Pancreas (tissue), 10 donors: ENCODE measurements at regions not wholly inside any gene's neighbourhood (a gene's known extent, or its start where the extent isn't known, plus 50 kb on each side); places are given as distances from the start of the nearest gene placed in this dataset.

Source experiments
- ATAC-seq, 4 donors: fragments of 200-7000 bp; cut with Tn5 transposase; one replicate each; pipeline versions ENCODE4 v1.8.0 to v1.9.1; 2020; ENCODE audit warnings: mild to moderate bottlenecking in 4 of 4, moderate library complexity in 4 of 4
- DNase-seq, 6 donors: peaks; one replicate each; pipeline ENCODE4 v3.0.0-alpha.2; 2020
- FAIRE-seq: peaks from 2 replicates; lab custom pipeline; 2012; peaks lifted over from hg19 to GRCh38; lab: Jason Lieb, UNC
- H3K27ac ChIP-seq, 4 donors: fragments of 200-600 bp; sonication (generic); 1 replicate in 3 of 4; 2 replicates in 1 of 4; pipeline versions ENCODE4 v1.5.0 to v1.8.0; 2020
- H3K27me3 ChIP-seq, 4 donors: fragments of 200-600 bp; one replicate each; pipeline ENCODE4 v1.8.0; 2021
- H3K36me3 ChIP-seq, 3 donors: fragments of 200-600 bp; sonication (generic) in 1 of 3; one replicate each; pipeline versions ENCODE4 v1.5.0 to v1.8.0; 2020 to 2021
- H3K4me1 ChIP-seq, 3 donors: fragments of 200-600 bp; one replicate each; pipeline ENCODE4 v1.8.0; 2021
- H3K4me3 ChIP-seq, 4 donors: fragments of 200-600 bp; sonication (generic) in 2 of 4; one replicate each; pipeline versions ENCODE4 v1.5.0 to v1.8.0; 2020 to 2021
- H3K9me3 ChIP-seq, 4 donors: fragments of 200-600 bp; one replicate each; pipeline ENCODE4 v1.8.0; 2021
- WGBS, 2 donors: extraction: QIAGEN DNeasy Blood & Tissue Kit; methylation state at CpG; one replicate each; pipeline ENCODE4 v1.1.7; 2013; 5-methylcytosine and 5-hydroxymethylcytosine counted together
- intact Hi-C, 3 donors: fragments of 100-400 bp; cut with DNase I; formaldehyde crosslinking; loops; one replicate each; pipeline versions ENCODE4 v1.11.1 to v1.14.2; 2022
- TF ChIP-seq, protein P1 (sequence below), 4 donors: fragments of 200-600 bp; sonication (generic) in 3 of 4; IDR thresholded peaks; one replicate each; pipeline versions ENCODE4 v1.5.0 to v1.8.0; 2021; ENCODE audit warnings: antibody characterized with exemption in 4 of 4
- donor health status: healthy with polysubstance abuse.
- donor health status: DM: no; HTN: no; CAD: no; lungs with moderate emphysema.
- donor health status: DM: no; HTN: no; CAD: no.
- donor health status: control.
- donor health status: control.
- donor health status: Bipolar disorder and iron deficiency.
- donor health status: DM: yes; HTN: yes; CAD: no.
- donor health status: DM: no; HTN: no; CAD: no.
- donor health status: DM: no; HTN: no; CAD: no.
- donor health status: DM: yes; HTN: yes; CAD: no.

DNA sequence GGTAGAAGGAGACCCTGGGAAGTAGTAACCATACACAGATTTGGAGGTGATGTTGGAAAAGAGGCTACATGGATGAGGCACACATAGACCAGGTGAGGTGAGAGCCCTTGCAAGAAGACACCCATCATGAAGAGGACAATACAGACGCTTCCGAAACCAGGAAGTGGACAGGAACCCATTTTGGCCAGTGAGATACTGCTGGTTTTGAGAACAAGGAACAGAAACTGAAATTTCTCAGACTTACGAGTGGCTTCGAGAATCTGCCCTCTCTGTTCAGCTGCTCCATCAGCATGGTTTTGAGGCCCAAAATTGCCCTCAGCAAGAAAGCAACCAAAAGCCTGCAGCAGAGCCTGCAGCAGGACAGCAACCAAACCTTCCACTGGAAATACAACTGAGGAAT, 479.1 kb upstream of the NRXN1 start:
- Histone ChIP-seq H3K27ac (no peak overlapping the region), H3K4me3 (no peak overlapping the region), H3K9me3 (no peaks in the 10 kb centered on the region), H3K4me1 (no peaks in the 10 kb centered on the region), H3K27me3 (no peaks in the 10 kb centered on the region), H3K36me3 (no peaks in the 10 kb centered on the region)
- intact Hi-C loops = no loop called here
- TF ChIP-seq, protein P1, sequence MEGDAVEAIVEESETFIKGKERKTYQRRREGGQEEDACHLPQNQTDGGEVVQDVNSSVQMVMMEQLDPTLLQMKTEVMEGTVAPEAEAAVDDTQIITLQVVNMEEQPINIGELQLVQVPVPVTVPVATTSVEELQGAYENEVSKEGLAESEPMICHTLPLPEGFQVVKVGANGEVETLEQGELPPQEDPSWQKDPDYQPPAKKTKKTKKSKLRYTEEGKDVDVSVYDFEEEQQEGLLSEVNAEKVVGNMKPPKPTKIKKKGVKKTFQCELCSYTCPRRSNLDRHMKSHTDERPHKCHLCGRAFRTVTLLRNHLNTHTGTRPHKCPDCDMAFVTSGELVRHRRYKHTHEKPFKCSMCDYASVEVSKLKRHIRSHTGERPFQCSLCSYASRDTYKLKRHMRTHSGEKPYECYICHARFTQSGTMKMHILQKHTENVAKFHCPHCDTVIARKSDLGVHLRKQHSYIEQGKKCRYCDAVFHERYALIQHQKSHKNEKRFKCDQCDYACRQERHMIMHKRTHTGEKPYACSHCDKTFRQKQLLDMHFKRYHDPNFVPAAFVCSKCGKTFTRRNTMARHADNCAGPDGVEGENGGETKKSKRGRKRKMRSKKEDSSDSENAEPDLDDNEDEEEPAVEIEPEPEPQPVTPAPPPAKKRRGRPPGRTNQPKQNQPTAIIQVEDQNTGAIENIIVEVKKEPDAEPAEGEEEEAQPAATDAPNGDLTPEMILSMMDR (IDR thresholded peaks at IDR 0.05) = no peak
- no peak for FAIRE-seq
- peak in 1 of 4 donors; percentile 38 for ATAC-seq
- 82 to 93% methylated on average over 4 of the region's 4 CpGs for WGBS, 2 donors
- no peak for DNase-seq

- H3K36me3 ChIP-seq = no peaks in the 10 kb centered on the region
- intact Hi-C loops = no loop called here
- no peak overlapping the region for H3K4me3 ChIP-seq
- TF ChIP-seq, protein P1 (IDR thresholded peaks at IDR 0.05) = no peak
- H3K9me3 ChIP-seq = no peaks in the 10 kb centered on the region
- no peak for DNase-seq
- H3K27me3 ChIP-seq = no peaks in the 10 kb centered on the region
- peak in 1 of 4 donors; percentile 55 for ATAC-seq
- no peaks in the 10 kb centered on the region for H3K4me1 ChIP-seq
- H3K27ac ChIP-seq = no peak overlapping the region
- 57 to 69% methylated on average over 3 of the region's 3 CpGs for WGBS, 2 donors
- no peak for FAIRE-seq
Measured at GRCh38 chr2:51510303-51510702, 478.4 kb upstream of the NRXN1 start.

GRCh38 chr2:51505533-51505932, 473.6 kb upstream of the NRXN1 start:
- 70 to 81% methylated on average over 4 of the region's 4 CpGs for WGBS, 2 donors
- Histone ChIP-seq H3K4me3 (no peak overlapping the region), H3K27ac (no peak overlapping the region), H3K27me3 (no peaks in the 10 kb centered on the region), H3K36me3 (no peaks in the 10 kb centered on the region), H3K9me3 (no peaks in the 10 kb centered on the region), H3K4me1 (no peaks in the 10 kb centered on the region)
- TF ChIP-seq, protein P1 (IDR thresholded peaks at IDR 0.05) = no peak
- ATAC-seq = no peak
- no peak for DNase-seq
- intact Hi-C loops = no loop called here
- no peak for FAIRE-seq

DNA sequence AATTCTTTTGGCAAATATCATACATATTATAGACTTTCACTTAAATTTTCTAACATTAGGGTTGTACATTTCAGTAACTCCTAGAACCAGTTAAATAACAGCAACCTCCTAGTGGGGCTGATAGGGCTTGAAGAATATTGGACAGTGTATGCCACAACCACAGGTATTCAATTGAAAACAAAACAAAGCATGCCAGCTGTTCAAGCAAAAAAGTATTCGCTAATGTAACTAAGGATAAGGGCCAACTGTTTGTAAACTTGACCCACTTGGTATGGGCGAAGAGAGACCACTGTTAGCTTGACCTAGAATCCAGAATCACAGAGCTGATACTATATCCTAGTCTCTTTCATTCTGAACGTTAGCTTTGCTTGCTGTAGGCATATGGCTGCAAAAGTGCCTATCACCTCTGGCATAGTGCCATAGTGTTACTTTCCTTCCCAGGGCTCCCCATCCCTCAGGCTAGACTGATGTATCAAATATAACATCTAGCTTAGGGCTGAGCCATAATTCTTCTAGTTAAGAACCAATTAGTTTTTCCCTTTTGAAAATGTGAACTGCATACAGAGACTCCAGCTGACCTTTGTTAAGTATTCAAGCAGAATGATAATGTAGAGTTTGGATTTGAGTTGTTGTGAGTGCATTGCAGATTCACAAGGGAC, 458.8 kb upstream of the NRXN1 start:
- ATAC-seq (no peak), DNase-seq (no peak), FAIRE-seq (no peak)
- Histone ChIP-seq H3K27me3 (no peaks in the 10 kb centered on the region), H3K36me3 (no peaks in the 10 kb centered on the region), H3K4me1 (no peaks in the 10 kb centered on the region), H3K4me3 (no peak overlapping the region), H3K27ac (no peak overlapping the region), H3K9me3 (no peaks in the 10 kb centered on the region)
- intact Hi-C loops = no loop called here
- WGBS, 2 donors = 39% methylated on average over 3 of the region's 3 CpGs
- TF ChIP-seq, protein P1 (IDR thresholded peaks at IDR 0.05) = no peak

GRCh38 chr2:51484605-51485004, 452.7 kb upstream of the NRXN1 start:
- Histone ChIP-seq H3K27ac (no peak overlapping the region), H3K36me3 (no peaks in the 10 kb centered on the region), H3K4me3 (no peak overlapping the region), H3K9me3 (no peaks in the 10 kb centered on the region), H3K4me1 (no peaks in the 10 kb centered on the region), H3K27me3 (no peaks in the 10 kb centered on the region)
- ATAC-seq (no peak), FAIRE-seq (no peak), DNase-seq (no peak)
- intact Hi-C loops = no loop called here
- TF ChIP-seq, protein P1 (IDR thresholded peaks at IDR 0.05) = no peak
- 76 to 77% methylated on average over 2 of the region's 2 CpGs for WGBS, 2 donors
